HepG2 (cell line): ENCODE measurements at regions not wholly inside any gene's neighbourhood (a gene's known extent, or its start where the extent isn't known, plus 50 kb on each side); places are given as distances from the start of the nearest gene placed in this dataset.
A peak's percentile ranks its signal among the peaks of the same experiment; 100 is the strongest.

ENCODE experiments used
- ATAC-seq: fragments of 200-7000 bp; cut with Tn5 transposase; 3 replicates; pipeline ENCODE4 v1.9.1; 2020; ENCODE audit warnings: mild to moderate bottlenecking, moderate library complexity
- BruUV-seq: library from RNA; stranded (reverse); fragments of 400-500 nt; replicated peaks from 2 replicates; lab custom pipeline; 2021; lab: Mats Ljungman, UMichigan
- CTCF ChIA-PET: fragments of 300-600 bp; formaldehyde crosslinking; extraction: SDS; loops from one replicate; lab custom pipeline; 2021; ENCODE audit warnings: low total read pairs, inconsistent platforms, low intra/inter-chr PET ratio; lab: Yijun Ruan, JAX
- POLR2A ChIA-PET: fragments of 350-600 bp; sonication (Branson Sonifier 250); formaldehyde crosslinking; loops from one replicate; lab custom pipeline; 2020; ENCODE audit warnings: antibody characterized with exemption, inconsistent platforms; lab: Yijun Ruan, JAX
- DNase-seq: peaks from one replicate; pipeline ENCODE4 v3.0.0-alpha.2; 2015; ENCODE audit warnings: low spot score
- FAIRE-seq: peaks from 3 replicates; lab custom pipeline; 2011; peaks lifted over from hg19 to GRCh38; lab: Jason Lieb, UNC
- H2AFZ ChIP-seq: one replicate; pipeline ENCODE4 v1.6.1; 2011; ENCODE audit warnings: low read length, inconsistent platforms
- H3K27ac ChIP-seq: fragments of 300-600 bp; 3 replicates; pipeline ENCODE4 v1.8.0; 2011; ENCODE audit warnings: mixed run types, mild to moderate bottlenecking, mixed read lengths, low read length, inconsistent platforms; ENCODE audit not compliant: insufficient read depth; ENCODE audit errors: extremely low read length
- H3K27me3 ChIP-seq, 2 experiments: fragments of 200-600 bp in 1 of 2; 2 replicates in 1 of 2; 3 replicates in 1 of 2; pipeline versions ENCODE4 v1.6.0 to v1.8.0; 2011; ENCODE audit warnings: low read length in 2 of 2, mild to moderate bottlenecking in 2 of 2, moderate library complexity in 2 of 2, inconsistent platforms in 1 of 2; ENCODE audit not compliant: insufficient read depth in 2 of 2, control insufficient read depth in 1 of 2
- H3K36me3 ChIP-seq, 2 experiments: fragments of 200-600 bp in 1 of 2; replicated peaks in 1 of 2; 2 replicates in 1 of 2; 3 replicates in 1 of 2; pipeline versions ENCODE4 v1.5.1 to v1.8.0; 2011; ENCODE audit warnings: low read length in 2 of 2, inconsistent platforms in 1 of 2; ENCODE audit not compliant: insufficient read depth in 2 of 2, control insufficient read depth in 1 of 2
- H3K4me1 ChIP-seq: 2 replicates; pipeline ENCODE4 v1.5.1; 2012; ENCODE audit warnings: low read length, inconsistent platforms; ENCODE audit not compliant: insufficient read depth
- H3K4me2 ChIP-seq: 2 replicates; pipeline ENCODE4 v1.6.0; 2011; ENCODE audit warnings: low read depth, low read length, inconsistent platforms
- H3K4me3 ChIP-seq, 3 experiments: fragments of 200-600 bp in 1 of 3; sonication (generic), shearing (Covaris generic) in 1 of 3; replicated peaks in 1 of 3; 2 replicates each; pipeline ENCODE4 v1.5.1; 2011 to 2016; ENCODE audit warnings: low read length in 3 of 3, inconsistent platforms in 2 of 3, low read depth in 2 of 3, mild to moderate bottlenecking in 2 of 3, control low read depth in 1 of 3, mixed read lengths in 1 of 3; ENCODE audit not compliant: insufficient read depth in 1 of 3
- H3K79me2 ChIP-seq: one replicate; pipeline ENCODE4 v1.6.1; 2011; ENCODE audit warnings: low read length, inconsistent platforms; ENCODE audit not compliant: insufficient read depth
- H3K9ac ChIP-seq: 2 replicates; pipeline ENCODE4 v1.6.0; 2011; ENCODE audit warnings: mild to moderate bottlenecking, low read depth, low read length, inconsistent platforms; ENCODE audit not compliant: insufficient read depth
- H3K9me3 ChIP-seq: 2 replicates; pipeline ENCODE4 v1.5.1; 2012; ENCODE audit warnings: mild to moderate bottlenecking, low read length
- H4K20me1 ChIP-seq: 2 replicates; pipeline ENCODE4 v1.6.0; 2011; ENCODE audit warnings: inconsistent platforms, mild to moderate bottlenecking, low read length, moderate library complexity; ENCODE audit not compliant: insufficient read depth
- ATF7 ChIP-seq, 2 experiments: fragments of 450-650 bp in 1 of 2; sonication (generic) in 1 of 2; formaldehyde crosslinking in 1 of 2; IDR thresholded peaks; 2 replicates each; pipeline versions ENCODE4 v1.4.0 to v1.6.1; 2016 to 2020; ENCODE audit warnings: antibody characterized with exemption in 1 of 2, mild to moderate bottlenecking in 1 of 2, missing genetic modification reagents in 1 of 2
- MED13 ChIP-seq: sonication (generic); formaldehyde crosslinking; IDR thresholded peaks from 2 replicates; pipeline ENCODE4 v1.5.0; 2020; ENCODE audit warnings: missing genetic modification reagents
- ZBTB4 ChIP-seq: sonication (generic); formaldehyde crosslinking; IDR thresholded peaks from 2 replicates; pipeline ENCODE4 v1.4.0; 2020; ENCODE audit warnings: missing genetic modification reagents, mild to moderate bottlenecking, borderline replicate concordance
- ZHX1 ChIP-seq: sonication (generic); formaldehyde crosslinking; IDR thresholded peaks from 2 replicates; pipeline ENCODE4 v1.8.1; 2022; ENCODE audit warnings: low read depth, mild to moderate bottlenecking, missing genetic modification reagents
- ZSCAN21 ChIP-seq: sonication (generic); formaldehyde crosslinking; IDR thresholded peaks from 2 replicates; pipeline ENCODE4 v1.8.0; 2022; ENCODE audit warnings: mild to moderate bottlenecking, missing genetic modification reagents, moderate library complexity, borderline replicate concordance
- WGBS: methylation state at CpG from one replicate; pipeline ENCODE4 v1.1.6; 2017; ENCODE audit warnings: low lambda C conversion rate; 5-methylcytosine and 5-hydroxymethylcytosine counted together
- in situ Hi-C: cut with HindIII; loops from 2 replicates; pipeline ENCODE4 v1.10.0; 2017; ENCODE audit warnings: low pct_unique_long_range_greater_than_20kb; ENCODE audit not compliant: extremely low pct_ligation_motif_present
- intact Hi-C: fragments of 100-400 bp; cut with micrococcal nuclease; formaldehyde crosslinking; loops from one replicate; pipeline ENCODE4 v1.10.0; 2022; ENCODE audit not compliant: unreplicated experiment

DNA sequence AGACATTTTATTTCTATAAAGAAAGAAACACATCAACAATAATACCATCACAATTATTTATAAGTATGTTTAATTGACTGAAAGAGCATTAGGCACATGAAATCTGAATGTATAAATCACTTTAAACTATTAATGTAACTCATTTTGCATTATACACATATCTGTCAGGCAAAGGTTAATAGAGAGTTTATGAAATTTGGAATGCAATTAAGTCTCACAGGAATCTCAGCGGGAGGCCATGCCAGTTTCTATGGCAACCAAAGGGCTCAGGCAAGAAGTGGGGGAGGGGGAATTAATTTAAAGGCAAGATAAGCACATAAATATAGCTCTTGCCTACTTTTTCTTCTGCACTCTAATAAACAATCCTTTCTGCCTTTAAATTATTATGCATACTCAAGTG is 152.6 kb downstream of the SLC16A9 start (continued):
- TF ChIP-seq ZHX1 = no peak
- no peak for TF ChIP-seq ZBTB4 (CRISPR knock-in tag)
- no peak for TF ChIP-seq ZSCAN21 (CRISPR knock-in tag)

DNA sequence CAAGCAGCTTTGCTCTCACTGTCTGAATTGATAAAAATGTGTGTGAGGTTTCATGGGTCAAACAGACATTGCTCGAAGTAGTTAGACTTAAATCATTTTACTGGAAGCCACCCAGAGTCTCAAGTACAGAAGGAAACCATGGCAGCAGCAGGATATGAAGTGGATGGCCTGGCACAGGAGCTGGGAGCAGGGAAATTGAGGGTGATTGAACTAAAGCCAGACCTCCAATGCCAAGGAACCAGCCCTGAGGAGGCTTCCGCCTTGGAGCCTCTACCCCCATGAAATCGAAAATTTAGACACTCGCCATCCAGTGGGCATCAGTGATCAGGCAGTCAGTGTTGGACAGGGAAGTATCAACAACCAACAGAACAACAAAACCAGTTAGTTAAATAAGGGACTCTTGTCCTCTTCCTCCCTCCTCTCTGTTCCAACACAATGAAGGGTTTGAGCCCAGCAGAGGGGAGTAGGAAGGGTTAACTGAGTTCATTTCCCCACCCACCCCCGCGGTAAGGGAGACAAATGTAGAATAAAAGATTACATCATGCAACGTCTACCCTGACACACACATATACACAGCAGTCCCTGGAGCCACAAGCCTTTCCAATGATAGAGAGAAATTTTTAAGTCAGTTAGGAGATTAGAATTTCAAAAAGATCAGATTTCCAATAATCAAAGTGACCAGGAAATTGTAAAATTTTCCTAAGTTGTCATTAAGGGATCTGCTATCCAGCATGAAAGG is 156.3 kb downstream of the SLC16A9 start:
- ChIA-PET POLR2A (no interaction called here), CTCF (no interaction called here)
- ATAC-seq = no peak
- WGBS = 9% methylated on average over 7 of the region's 7 CpGs
- no peak overlapping the region for H3K9ac ChIP-seq
- intact Hi-C loops = no loop called here
- H4K20me1 ChIP-seq = no peaks in the 10 kb centered on the region
- TF ChIP-seq ATF7 (IDR thresholded peaks at IDR 0.05) = peak; percentile 31; the same call in 1 of the 2 replicates
- TF ChIP-seq ATF7 (CRISPR knock-in tag; IDR thresholded peaks at IDR 0.05) = no peak
- TF ChIP-seq MED13 (CRISPR knock-in tag) = no peak
- H3K27me3 ChIP-seq = no peaks in the 10 kb centered on the region
- H3K9me3 ChIP-seq = no peaks in the 10 kb centered on the region
- DNase-seq = no peak
- in situ Hi-C loops = no loop called here
- no peaks in the 10 kb centered on the region for H3K36me3 ChIP-seq
- no peak overlapping the region for H2AFZ ChIP-seq
- no peak overlapping the region for H3K4me2 ChIP-seq
- no peak overlapping the region for H3K4me3 ChIP-seq
- H3K27ac ChIP-seq = no peak overlapping the region
- no peaks in the 10 kb centered on the region for H3K79me2 ChIP-seq
- no peak for FAIRE-seq
- BruUV-seq = no TSS peak
- H3K4me1 ChIP-seq = no peaks in the 10 kb centered on the region
